ENCODE measurements at regions not wholly inside any gene's neighbourhood (a gene's known extent, or its start where the extent isn't known, plus 50 kb on each side); places are given as distances from the start of the nearest gene placed in this dataset.

DNA sequence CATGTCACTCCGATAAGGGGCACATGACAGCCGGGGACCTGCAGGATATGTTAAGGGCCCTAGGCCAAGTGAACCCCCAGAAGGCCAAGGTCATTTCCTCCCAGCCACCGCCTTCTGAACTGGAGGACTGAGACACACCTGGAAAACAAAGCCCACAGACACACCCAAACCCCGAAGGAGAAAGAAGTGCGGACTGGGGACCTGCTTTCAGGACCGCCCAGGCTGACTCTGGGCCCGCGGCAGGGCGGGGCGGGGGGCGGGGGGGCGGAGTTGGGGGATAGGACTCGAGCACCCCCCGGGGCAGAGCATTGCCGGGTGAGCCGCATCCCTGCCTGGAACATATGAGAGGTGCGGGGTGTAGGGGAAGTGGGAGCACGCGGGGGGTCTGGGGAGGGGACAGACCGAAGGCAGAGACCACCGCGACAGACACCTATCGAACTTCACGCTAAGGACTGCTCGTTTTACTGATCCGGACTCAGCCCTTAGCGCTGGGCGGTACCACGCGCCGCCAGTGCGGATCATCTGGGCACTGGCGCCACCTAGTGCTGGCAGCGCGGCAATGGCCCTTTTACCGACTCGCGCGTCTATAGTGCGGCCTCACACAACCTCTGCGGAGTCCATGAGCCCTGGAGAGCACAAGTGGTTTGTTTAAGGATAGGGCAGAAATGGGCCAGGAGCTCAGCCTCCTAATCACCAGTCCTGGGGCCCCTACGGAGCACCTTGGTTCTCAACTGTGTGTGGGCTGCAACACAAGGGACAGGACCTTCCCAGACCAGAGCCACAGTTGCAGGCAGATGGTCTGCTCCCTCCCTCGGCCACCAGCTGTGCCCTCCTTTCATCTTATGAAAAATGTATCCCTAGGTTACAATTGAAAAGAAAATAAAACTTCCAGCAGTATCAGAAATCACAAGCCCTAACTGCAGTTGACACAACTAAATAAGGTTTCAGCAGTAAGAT lies 157.6 kb downstream of the HERPUD2 start:
- no peak for DNase-seq (ENCODE audit: extremely low read depth, low read depth, low spot score)

DNA sequence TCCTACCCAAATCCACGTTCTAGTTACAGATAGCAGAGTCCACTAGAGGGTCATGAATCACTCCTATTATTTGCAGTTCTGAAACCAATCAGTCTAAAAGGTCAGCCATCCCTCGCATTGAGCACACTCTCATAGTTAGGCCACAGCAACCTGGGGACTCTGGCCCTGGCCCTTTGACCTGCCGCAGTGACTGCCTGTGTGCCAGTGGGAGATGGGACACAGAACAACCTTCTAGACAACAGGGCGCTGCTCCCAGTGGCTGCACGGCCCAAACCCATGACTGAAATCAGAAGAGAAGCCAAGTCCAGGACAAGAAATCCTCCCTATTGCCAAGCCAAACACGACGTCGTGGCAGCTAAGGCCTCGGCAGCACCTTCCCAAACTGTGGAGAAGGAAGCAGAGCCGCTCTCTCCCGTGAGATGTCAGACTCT lies 158.5 kb downstream of the HERPUD2 start:
- DNase-seq (ENCODE audit: extremely low read depth, low read depth, low spot score): no peak

DNA sequence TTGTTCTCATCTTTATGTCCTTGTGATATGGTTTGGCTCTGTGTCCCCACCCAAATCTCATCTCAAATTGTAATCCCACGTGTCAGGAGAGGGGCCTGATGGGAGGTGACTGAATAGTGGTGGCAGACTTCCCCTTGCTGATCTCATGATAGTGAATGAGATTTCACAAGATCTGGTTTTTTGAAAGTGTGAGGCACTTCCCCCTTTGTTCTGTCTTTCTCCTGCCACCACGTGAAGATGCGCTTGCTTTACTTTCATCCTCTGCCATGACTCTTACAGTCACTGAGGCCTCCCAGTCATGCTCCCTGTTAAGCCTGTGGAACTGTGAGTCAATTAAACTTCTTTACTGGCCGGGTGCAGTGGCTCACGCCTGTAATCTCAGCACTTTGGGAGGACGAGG lies 161.0 kb downstream of the HERPUD2 start:
- DNase-seq (ENCODE audit: extremely low read depth, low read depth, low spot score): no peak

DNA sequence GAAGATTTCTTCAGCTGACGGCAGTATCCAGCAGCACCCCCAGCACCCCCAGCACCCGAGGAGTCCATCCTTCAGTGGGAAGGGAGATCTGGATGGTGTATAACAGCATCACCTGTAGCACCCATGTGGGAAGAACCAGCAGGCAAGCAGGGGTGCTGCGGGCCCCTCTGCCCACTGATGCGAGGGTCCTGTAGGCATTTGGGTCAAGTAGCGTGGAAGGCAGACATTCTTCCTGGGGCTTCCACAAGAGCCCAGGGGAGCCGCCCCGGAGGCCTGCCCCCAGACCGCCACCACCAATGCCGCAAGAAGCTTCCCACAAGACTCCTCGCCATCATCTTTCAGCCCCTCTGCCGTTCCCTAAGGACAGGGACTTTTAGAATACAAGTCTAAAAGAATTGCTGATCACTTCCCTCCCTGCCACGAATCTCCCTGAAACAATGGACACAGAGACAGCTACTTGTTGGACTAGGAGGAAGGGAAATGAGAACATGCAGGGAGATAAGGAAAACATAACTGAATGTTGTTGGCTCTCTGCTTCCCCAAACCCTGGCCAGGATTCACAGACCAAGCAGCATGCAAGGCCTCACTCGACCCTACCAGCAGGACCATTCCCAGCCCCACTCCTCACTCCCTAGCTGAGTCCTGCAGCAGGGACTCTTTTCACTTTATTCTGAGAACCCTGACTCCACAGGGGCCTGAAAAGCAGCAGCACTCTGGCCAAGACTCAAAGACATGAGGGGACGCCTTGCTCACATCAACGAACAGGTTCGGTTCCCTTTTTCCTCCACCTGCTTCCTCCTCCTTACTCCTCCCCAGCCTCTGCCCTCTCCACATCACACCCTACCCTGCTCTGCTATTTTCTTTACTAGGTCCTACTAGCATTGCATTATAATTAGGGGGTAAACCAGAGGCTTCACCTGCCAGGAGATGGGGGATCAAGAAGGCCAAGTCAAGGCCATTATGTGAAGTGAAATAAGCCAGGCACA lies 164.5 kb downstream of the HERPUD2 start:
- DNase-seq (ENCODE audit: extremely low read depth, low read depth, low spot score): no peak

DNA sequence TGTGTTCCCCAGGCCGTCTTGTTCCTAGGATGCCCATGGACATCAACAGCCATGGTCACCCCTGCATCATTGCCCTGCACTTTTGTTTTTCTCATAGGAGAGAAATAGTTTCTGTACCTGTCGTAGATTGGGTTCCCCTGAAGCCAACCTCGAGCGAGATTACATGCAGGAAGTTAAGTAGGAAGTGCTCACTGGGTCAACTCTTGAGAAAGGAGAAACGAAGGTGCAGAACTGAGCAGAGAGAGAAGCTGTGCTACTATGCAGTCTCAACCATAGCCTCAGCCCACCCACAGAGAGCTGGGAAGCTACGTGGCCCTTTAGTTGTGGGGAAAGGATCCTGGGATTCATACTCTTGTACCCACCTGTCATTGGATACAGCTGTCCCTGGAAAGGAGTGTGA lies 165.2 kb downstream of the HERPUD2 start:
- DNase-seq (ENCODE audit: extremely low read depth, low read depth, low spot score): no peak

DNA sequence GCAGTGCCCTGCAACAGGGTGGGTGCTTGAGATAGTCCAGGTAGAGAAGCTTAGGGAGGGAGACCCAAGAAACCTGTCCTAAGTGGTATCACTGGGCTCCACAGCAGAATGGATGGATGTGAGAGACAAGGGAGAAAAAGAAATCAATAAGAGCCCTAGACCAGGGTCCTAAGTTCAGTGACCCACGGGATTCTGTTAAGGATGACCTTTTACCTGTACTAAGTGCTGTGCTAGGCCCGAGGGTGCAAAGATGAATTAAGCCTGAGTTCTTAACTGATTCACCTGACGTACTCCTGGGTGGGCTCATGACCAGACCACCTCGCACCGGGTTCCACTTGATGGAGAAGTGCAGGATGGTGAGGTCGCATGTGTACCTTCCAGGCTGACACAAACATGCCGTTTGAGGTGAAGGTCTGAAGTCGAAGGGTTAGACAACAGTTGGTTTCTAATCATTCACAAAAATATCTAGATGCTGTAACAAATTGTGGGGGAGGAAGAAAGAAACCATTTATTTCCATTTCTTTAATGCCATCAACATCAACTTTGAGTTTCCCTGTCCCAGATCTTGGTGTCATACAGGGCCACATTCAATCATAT lies 166.5 kb downstream of the HERPUD2 start:
- DNase-seq (ENCODE audit: extremely low read depth, low read depth, low spot score): no peak

DNA sequence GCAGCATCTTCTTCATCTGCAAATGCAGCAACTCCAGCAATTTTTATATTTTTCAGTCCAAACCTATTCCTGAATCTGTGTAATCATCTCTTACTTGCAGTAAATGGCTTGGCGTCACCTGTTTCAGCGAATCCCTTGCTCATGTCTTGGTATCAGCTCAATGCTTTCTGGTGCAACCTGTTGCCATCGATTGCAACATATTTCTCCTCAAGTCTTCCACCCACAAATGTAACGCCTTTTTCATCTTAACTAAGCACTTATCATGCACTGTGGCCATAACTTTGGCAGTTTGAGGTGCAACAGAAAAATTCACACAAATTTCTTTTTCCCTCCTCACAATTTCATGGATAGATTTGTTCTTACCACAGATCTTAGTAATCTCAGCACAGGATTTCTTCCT lies 168.3 kb downstream of the HERPUD2 start:
- DNase-seq (ENCODE audit: extremely low read depth, low read depth, low spot score): no peak

DNA sequence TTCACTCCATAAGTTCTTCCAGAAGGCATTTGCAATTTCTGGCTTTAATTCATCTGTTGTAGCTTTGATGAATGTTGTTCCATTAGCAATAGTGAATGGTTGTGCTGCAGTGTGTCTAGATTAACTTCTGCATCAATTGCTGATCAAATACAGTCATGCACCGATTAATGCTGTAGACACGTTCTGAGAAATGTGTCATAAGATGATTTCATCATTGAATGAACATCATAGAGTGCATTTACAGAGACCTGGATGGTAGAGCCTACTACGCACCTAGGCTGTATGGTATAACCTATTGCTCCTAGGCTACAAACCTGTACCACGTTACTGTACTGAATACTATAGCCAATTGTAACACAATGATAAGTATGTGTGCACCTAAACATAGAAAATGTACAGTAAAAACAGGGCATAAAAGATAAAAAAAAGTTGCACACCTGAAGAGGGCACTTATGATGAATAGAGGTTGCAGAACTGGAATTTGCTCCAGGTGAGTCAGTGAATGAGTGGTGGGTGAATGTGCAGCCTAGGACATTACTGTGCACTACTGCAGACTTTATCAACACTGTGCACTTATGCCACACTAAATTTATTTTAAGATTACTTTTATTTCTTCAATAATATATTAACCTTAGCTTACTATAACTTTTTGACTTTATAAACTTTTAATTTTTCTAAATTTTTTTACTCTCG lies 170.7 kb downstream of the HERPUD2 start:
- DNase-seq (ENCODE audit: extremely low read depth, low read depth, low spot score): no peak

DNA sequence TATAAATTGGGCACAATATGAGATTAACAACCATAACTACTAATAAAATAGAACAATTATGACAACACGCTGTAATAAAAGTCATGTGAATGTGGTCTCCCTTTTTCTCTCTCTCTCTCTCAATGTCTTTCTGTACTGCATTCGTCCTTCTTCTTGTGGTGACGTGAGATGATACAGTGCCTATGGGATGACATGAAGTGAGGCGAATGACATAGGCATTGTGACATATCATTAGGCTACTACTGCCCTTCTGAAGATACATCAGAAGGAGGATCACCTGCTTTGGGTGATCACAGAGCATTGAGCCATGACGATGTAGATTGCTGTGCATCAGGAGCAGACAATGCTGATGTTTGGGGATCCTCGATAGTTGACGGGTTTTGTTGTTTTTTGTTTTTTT lies 171.6 kb downstream of the HERPUD2 start:
- DNase-seq (ENCODE audit: extremely low read depth, low read depth, low spot score): no peak

DNA sequence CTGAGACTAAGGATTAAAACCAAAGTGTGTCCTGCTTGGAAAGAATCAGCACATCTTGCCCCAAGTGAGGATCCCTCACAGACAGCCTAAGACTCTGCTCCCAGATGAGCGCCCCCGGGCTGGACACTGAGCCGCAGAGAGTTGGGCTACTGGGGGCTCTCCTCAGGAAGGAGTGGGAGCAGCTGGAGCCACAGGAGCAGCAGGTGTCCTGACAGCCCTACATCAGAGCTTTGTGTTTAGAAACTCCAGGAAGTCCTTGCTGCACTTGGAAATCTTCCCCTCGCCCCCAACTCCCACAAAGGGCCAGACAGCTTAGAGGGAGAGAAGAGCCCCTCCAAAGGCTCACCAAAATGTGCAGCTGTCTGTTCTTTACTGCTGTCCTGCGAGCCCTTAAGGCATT lies 172.2 kb downstream of the HERPUD2 start:
- no peak for DNase-seq (ENCODE audit: extremely low read depth, low read depth, low spot score)

DNA sequence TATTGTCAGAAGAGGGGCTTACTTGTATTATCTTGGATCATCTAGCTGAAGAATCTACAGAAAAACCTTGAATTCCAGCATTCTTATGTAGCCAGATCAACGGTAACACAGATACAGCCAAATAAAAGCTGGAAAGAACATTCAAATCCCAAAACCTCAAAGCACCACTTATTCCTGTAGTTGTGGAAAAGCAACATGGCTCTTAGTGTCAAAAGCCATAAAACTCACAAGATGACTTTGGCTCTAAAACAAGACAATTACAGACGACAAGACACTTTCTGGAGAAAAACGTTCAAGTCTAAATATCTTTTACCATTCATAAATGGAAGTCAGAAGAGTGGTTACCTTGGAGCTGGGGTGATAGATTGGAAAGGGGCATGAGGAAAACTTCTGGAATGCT lies 173.0 kb downstream of the HERPUD2 start:
- no peak for DNase-seq (ENCODE audit: extremely low read depth, low read depth, low spot score)

DNA sequence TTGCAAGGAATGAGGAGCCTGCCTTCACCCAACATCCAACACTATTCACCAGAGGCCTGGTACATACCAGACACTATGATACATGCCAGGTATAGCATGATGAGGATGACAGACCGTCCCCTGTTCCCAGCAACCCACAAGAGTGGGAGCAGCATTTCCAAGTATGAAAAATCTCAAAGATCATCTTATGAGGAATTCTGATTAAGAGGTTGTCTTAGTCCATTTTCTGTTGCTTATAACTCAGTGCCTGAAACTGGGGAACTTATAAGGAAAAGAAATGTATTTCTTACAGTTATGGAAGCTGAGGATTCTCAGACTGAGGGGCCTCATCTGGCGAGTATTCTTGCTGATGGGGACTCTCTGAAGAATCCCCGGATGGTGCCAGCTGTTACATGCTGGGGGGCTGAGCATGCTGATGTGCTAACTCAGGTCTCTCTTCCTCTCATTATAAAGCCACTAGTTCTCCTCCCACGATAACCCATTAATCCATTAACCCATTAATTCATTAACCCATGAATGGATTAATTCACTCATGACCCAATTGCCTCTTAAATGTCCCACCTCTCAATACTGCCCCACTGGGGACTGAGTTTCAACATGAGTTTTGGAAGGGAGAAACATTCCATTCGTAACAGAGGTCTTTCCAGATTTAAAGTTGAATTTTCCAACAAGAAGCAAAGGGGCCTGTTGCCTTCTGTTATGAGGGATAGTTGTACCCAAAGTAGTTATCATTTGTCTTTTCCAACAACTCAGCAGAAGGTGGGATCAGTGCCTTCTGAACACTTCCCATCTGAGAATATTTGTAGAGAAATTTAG lies 173.9 kb downstream of the HERPUD2 start:
- no peak for DNase-seq (ENCODE audit: extremely low read depth, low read depth, low spot score)

DNA sequence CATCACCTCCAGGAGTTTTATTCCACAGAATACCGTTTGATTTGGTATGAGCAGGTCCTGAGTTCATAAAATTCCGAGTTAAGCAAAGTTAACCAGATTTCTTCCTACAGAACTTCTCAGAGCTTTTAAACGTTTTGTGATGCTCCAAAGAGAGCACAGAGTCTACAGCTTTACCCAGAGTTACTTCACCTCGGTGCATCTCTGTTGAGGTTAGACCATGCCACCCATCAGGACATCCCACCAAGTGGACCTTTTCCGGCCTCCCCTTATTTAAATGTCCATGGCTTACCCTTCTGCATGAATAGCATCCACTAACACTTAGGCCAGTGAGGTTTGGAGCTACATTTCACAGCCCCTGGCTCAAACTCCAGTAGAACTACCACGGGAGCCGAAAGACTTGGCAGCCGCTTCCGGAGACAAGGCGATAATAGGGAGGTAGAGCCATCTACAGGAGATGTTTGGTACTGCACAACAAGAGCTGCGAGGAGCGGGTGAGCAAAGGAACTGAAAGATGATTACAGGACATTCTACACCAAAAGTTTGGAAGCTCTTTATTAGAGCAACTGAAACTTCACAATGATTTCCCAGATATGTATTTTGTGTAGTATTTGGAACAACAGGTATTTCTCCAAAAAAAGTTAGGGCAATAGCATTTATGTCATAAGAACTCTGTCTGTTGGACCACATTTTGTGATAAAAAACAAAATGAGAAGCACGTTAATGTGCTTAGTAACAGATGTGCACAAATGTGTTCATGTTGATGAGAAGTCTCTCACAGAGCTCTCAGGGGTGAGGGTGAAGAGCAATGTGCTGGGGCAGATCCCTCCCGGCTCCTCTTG lies 174.7 kb downstream of the HERPUD2 start:
- peak; percentile 33 for DNase-seq (ENCODE audit: extremely low read depth, low read depth, low spot score)

DNA sequence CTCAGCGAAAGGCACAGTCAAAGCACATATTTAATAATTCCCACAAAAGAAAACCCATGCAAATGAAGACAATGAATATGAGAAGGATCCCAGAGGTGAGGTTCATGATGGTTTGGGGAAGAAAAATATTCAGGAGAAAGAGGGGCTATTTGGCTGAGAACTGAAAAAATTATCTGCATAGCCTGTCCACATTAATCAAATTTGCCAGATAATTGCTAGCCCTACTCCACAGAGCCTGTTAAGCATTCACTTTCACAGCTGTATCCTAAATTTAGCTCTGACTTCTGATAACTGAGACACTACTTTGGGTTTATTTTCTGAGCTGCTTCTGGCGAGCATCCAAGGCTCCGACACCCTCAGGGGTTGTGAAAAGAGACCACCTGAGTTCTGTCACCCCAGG lies 176.2 kb downstream of the HERPUD2 start:
- DNase-seq (ENCODE audit: extremely low read depth, low read depth, low spot score): no peak

DNA sequence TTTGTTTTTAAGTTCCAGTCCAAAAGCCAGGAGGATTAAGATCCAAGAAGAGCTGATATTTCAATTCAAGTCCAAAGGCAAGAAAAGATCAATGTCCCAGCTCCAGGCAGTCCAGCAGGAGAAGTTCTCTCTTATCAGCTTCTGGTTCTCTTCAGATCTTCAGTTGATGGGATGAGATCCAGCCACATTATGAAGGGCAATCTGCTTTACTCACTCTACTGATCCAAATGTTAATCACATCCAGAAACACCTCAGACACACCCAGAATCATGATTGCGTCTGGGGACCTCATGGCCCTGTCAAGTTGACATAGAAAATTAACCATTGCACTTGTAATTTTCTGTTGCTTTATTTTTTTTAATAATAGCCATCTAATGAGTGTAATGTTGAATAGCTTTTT lies 178.4 kb downstream of the HERPUD2 start:
- no peak for DNase-seq (ENCODE audit: extremely low read depth, low read depth, low spot score)

DNA sequence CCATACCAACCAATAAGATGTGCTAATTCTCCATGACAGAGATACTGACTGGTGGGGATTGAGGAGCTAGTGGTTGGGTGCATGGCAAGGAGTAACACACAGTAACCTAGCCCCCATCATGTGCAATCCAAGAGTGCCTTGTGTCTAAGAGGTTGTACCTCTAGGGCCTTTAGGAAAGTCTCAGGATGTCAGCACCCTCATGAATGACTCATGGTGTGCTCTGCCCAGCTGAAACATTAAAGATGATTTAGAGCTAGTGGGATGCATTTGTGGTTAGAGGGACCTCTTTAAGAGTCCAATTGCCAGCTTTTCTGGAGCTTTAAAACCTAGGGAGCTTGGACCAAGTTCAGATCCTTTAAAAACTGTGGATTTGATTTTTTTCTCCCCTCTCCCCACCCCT lies 181.1 kb downstream of the HERPUD2 start:
- no peak for DNase-seq (ENCODE audit: extremely low read depth, low read depth, low spot score)

DNA sequence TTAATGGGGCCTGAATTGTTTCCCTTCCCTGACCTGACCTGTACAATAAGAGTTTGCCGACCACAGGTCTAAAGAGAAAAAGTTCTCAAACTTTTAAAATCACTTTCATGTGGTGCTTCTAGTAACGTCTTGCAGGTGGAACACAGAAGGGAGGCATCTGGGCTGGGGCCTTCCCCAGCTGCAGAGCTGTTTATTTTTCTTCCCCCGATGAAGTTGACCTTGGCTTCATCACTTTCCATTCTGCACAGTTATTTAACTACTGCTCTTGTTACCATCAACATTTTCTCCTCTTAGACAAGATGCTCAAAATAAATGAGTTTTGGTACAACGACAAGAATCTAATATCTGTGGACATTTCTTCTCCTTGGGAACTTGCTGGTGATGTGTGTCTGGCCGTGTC lies 181.7 kb downstream of the HERPUD2 start:
- DNase-seq (ENCODE audit: extremely low read depth, low read depth, low spot score): no peak

DNA sequence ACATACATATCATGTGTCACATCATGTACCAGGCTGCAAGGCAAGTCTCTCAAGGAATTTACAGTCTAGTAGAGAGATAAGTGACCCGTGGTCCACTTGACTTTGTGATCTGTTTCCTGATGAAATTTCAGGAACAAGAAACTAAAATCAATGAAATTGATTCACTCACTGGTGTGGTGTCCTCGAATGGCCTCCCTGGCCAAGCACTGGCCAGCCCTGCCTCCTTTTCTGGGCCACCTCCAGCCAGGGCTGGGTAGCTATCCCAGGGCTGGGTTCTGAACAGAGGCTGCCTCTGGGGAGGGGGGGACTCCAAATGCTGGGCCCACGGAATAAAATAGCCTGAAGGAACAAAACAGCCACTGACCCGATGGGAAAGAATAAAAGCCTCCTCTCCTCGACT lies 182.2 kb downstream of the HERPUD2 start:
- DNase-seq (ENCODE audit: extremely low read depth, low read depth, low spot score): no peak

Data from glomerular endothelial cell (primary cell).